Cardiac muscle cell (in vitro differentiated cells and primary cell): ENCODE measurements at regions not wholly inside any gene's neighbourhood (a gene's known extent, or its start where the extent isn't known, plus 50 kb on each side); places are given as distances from the start of the nearest gene placed in this dataset.

Experiments
- DNase-seq, 2 donors: peaks; one replicate each; pipeline versions ENCODE4 v3.0.0 to v3.0.0-alpha.2; 2010 to 2017; ENCODE audit warnings: low read depth in 1 of 2, low spot score in 1 of 2
- H3K27ac ChIP-seq: fragments of 200-600 bp; sonication (generic); 2 replicates; pipeline ENCODE4 v1.5.1; 2016
- H3K27me3 ChIP-seq: fragments of 200-600 bp; sonication (generic); 2 replicates; pipeline ENCODE4 v1.6.0; 2016; ENCODE audit warnings: control low read depth
- H3K36me3 ChIP-seq: fragments of 200-600 bp; sonication (generic); 2 replicates; pipeline ENCODE4 v1.5.1; 2016; ENCODE audit warnings: control low read depth
- H3K4me1 ChIP-seq: fragments of 200-600 bp; sonication (generic); 2 replicates; pipeline ENCODE4 v1.8.1; 2017; ENCODE audit warnings: low read depth, mild to moderate bottlenecking, mixed run types
- H3K4me3 ChIP-seq: fragments of 200-600 bp; sonication (generic); 2 replicates; pipeline ENCODE4 v1.5.1; 2016; ENCODE audit warnings: mild to moderate bottlenecking
- H3K9me3 ChIP-seq: fragments of 200-600 bp; sonication (generic); 2 replicates; pipeline ENCODE4 v1.5.1; 2017; ENCODE audit warnings: low read depth, mild to moderate bottlenecking, control low read depth
- TF ChIP-seq, protein P1 (sequence below): IDR thresholded peaks from 2 replicates; pipeline ENCODE4 v1.5.1; 2012; ENCODE audit warnings: low read depth, mild to moderate bottlenecking, low read length

DNA sequence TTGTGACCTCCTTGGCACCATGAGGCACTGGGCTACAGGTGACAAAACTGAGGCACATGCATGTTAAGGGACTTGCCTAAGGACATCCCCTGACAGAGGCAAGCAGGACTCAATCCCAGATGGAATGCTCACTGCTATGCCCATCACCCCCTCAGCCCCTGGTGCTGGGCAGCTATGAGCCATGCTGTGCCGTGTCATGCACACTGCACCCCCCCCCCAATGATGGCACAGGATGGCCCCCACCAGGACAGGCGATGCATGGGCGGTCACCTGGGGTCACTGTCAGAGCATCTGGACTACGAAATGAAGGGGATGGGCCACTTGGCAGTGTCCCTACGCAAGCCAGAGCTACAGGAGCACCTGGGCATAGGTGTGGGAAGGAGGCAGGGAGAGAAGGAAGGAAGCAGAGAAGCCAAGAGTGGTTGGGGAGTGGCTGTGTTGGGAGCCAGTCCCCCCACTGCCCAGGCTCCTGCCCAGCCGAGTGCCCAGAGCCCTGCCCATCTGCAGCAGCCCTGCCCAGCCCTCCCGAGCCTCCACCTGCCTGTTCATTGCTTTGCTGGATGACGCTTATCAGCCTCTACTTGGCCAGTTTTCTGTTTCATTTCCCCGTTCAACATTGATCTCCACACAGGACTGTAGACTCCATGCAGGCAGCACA, 84.9 kb upstream of the DIO3 start:
- no peaks in the 10 kb centered on the region for H3K9me3 ChIP-seq
- no peak for DNase-seq
- no peaks in the 10 kb centered on the region for H3K36me3 ChIP-seq
- no peak overlapping the region for H3K4me3 ChIP-seq
- no peaks in the 10 kb centered on the region for H3K27me3 ChIP-seq
- TF ChIP-seq, protein P1, sequence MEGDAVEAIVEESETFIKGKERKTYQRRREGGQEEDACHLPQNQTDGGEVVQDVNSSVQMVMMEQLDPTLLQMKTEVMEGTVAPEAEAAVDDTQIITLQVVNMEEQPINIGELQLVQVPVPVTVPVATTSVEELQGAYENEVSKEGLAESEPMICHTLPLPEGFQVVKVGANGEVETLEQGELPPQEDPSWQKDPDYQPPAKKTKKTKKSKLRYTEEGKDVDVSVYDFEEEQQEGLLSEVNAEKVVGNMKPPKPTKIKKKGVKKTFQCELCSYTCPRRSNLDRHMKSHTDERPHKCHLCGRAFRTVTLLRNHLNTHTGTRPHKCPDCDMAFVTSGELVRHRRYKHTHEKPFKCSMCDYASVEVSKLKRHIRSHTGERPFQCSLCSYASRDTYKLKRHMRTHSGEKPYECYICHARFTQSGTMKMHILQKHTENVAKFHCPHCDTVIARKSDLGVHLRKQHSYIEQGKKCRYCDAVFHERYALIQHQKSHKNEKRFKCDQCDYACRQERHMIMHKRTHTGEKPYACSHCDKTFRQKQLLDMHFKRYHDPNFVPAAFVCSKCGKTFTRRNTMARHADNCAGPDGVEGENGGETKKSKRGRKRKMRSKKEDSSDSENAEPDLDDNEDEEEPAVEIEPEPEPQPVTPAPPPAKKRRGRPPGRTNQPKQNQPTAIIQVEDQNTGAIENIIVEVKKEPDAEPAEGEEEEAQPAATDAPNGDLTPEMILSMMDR = no peak
- no peak overlapping the region for H3K27ac ChIP-seq
- H3K4me1 ChIP-seq = peaks cover 7% of the 10 kb centered on the region

DNA sequence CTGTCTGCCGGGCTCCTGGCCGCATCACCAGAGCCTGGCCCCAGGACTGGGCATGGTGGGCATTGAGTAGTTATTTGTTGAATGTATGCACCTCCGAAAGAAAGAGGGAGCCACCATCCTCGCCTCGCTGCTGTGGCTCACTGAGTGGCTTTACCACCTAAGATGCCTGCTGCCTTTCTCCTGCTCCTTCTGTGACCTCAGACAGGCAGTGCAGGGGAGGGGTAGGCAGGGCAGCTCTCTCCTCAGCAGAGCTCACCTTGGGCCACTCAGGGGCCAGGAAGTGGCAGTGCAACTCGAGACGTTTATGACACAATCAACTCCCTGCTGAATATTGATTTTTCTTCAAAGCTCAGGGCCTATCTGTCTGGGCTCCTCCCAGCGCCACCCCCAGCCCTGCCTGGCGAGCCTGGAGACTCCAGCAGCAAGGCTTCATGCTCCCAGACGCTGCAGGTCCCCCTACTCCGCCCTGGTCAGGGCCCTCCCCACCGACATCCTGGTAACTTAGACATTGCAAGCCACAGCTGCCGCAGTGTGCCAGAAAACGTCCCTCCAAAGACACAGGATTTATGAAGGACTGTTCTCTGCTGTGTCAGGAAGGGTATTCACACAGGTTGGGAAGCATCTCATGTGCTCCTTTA, 84.3 kb upstream of the DIO3 start:
- Histone ChIP-seq H3K27ac (no peak overlapping the region), H3K4me1 (peaks cover 7% of the 10 kb centered on the region)

DNA sequence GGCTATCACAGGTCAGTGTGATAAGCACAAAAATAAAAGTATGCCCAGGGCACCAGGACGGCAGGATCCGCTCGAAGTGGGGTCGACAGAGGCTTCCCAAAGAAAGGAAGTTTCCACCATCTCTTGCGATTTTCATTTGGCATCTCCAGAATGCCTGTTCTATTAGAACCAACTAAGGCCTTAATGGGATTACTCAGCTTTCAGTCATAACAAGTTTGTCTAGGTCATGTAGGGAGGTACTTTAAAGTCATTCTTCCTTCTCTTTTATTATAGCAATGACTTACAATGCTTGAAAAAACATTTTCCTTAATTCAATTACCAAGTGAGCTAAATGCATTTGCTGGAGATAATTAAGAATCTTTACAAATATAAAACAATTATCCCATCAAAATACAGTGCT, 83.6 kb upstream of the DIO3 start:
- Histone ChIP-seq H3K4me1 (peaks cover 7% of the 10 kb centered on the region), H3K27me3 (no peaks in the 10 kb centered on the region), H3K36me3 (no peaks in the 10 kb centered on the region), H3K4me3 (no peak overlapping the region), H3K9me3 (no peaks in the 10 kb centered on the region), H3K27ac (no peak overlapping the region)
- no peak for DNase-seq
- TF ChIP-seq, protein P1 = no peak

More for the DNA sequence above, 84.3 kb upstream of the DIO3 start:
- Histone ChIP-seq H3K9me3 (no peaks in the 10 kb centered on the region), H3K4me3 (no peak overlapping the region), H3K36me3 (no peaks in the 10 kb centered on the region), H3K27me3 (no peaks in the 10 kb centered on the region)
- DNase-seq = peak in 1 of 2 donors; percentile 63
- TF ChIP-seq, protein P1 = no peak

DNA sequence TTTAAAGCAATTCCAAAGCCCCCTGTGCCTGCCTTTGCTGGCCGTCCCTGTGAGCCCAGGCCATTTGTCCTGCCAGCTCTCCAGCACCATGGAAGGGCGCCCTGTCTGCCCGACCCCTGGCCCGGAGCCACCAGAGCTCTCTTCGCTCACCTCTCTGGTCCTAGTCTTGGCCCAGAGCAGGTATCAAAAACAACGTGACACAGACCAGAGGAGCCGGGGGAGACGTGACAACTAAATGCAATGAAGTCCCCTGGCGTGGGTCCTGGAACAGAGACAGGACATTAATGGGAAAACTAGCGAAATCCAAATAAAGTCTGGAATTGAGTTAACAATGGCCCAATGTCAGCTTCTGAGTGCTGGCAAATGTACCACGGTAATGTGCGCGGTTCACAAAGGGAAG, 83.2 kb upstream of the DIO3 start:
- Histone ChIP-seq H3K4me3 (no peak overlapping the region), H3K27me3 (no peaks in the 10 kb centered on the region), H3K4me1 (peaks cover 7% of the 10 kb centered on the region), H3K9me3 (no peaks in the 10 kb centered on the region), H3K36me3 (no peaks in the 10 kb centered on the region), H3K27ac (no peak overlapping the region)
- no peak for DNase-seq
- TF ChIP-seq, protein P1 = no peak

DNA sequence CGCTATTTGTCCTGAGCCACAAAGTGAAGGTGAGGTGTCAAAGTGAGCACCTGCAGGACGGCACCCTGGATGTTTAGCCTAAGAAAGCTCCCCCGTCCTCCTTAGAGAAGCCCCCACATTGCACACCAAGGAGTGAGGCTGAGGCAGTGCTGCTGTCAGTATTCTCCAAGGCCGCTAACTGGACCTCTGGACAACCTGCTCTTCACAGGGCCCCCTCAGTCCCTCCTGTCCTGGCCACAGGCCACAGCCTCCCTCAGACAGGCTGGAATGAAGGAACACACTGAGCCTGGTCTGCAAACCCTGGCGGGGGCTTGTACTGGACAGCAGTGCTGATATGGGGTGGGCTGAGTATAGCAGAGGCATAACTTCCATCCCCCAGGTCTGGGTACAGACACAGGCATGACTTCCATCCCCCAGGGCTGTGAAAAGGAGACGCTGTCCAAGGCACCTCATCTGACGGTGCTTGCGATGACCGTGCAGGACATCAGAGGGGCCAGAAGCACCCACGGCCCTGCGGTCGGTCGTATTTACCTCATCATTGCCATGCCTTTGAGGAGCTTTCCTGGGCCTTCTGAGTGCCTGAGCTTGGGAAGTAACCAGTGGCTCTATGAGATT, 82.4 kb upstream of the DIO3 start:
- no peaks in the 10 kb centered on the region for H3K9me3 ChIP-seq
- no peaks in the 10 kb centered on the region for H3K36me3 ChIP-seq
- H3K4me3 ChIP-seq = no peak overlapping the region
- no peaks in the 10 kb centered on the region for H3K27me3 ChIP-seq
- H3K4me1 ChIP-seq = peaks cover 7% of the 10 kb centered on the region
- no peak for DNase-seq
- TF ChIP-seq, protein P1 = no peak
- no peak overlapping the region for H3K27ac ChIP-seq
